PC-3 (cell line): ENCODE measurements at regions not wholly inside any gene's neighbourhood (a gene's known extent, or its start where the extent isn't known, plus 50 kb on each side); places are given as distances from the start of the nearest gene placed in this dataset.

Source experiments
- CTCF ChIP-seq: fragments of 300-600 bp; sonication (generic); conservative IDR thresholded peaks from 2 replicates; pipeline ENCODE4 v1.5.1; 2017; ENCODE audit warnings: antibody characterized with exemption, low read depth, mild to moderate bottlenecking, low read length
- EZH2 ChIP-seq: fragments of 300-600 bp; sonication (generic); IDR thresholded peaks from one replicate; pipeline ENCODE4 v1.6.1; 2017; ENCODE audit warnings: antibody characterized with exemption, mild to moderate bottlenecking, low read length; ENCODE audit not compliant: unreplicated experiment
- EZH2phosphoT487 ChIP-seq: fragments of 300-600 bp; sonication (generic); IDR thresholded peaks from 2 replicates; pipeline ENCODE4 v1.6.1; 2018; ENCODE audit warnings: mild to moderate bottlenecking, antibody characterized with exemption, low read length, borderline replicate concordance

GRCh38 chr2:122100756-122101155 is 345.3 kb downstream of the TSN start:
- no peak for TF ChIP-seq CTCF
- no peak for TF ChIP-seq EZH2phosphoT487
- no peak for TF ChIP-seq EZH2
